Lower leg skin (tissue), 3 donors: ENCODE measurements at regions not wholly inside any gene's neighbourhood (a gene's known extent, or its start where the extent isn't known, plus 50 kb on each side); places are given as distances from the start of the nearest gene placed in this dataset.

Experiments used
- POLR2A ChIP-seq, 2 donors: fragments of 450-650 bp; IDR thresholded peaks; one replicate each; pipeline ENCODE4 v1.6.1; 2016 to 2017; ENCODE audit warnings: antibody characterized with exemption in 2 of 2, mild to moderate bottlenecking in 1 of 2, moderate library complexity in 1 of 2
- TF ChIP-seq, protein P1 (sequence below), 3 donors: fragments of 450-650 bp; IDR thresholded peaks; one replicate each; pipeline ENCODE4 v1.5.1; 2016; ENCODE audit warnings: antibody characterized with exemption in 3 of 3, mild to moderate bottlenecking in 3 of 3, moderate library complexity in 2 of 3

DNA sequence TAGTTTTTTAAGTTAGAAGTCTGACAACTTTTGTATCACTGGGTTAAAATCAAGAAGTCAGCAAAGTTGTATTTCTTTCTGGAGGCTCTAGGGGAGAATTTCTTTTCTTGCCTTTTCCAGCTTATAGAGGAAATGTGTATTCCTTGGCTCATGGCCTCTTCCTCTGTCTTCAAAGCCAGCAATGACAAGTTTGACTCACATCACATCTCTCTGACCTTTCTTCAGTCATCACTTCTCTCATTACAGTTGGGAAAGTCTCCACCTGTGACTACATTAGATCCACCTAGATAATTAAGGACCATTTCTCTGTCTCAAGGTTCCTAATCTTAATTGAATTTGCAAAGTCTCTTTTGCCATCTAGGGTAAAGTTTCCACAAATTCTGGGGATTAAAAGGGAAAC, 339.9 kb downstream of the TENT4A start:
- TF ChIP-seq POLR2A (IDR thresholded peaks at IDR 0.05), result no peak
- TF ChIP-seq, protein P1, sequence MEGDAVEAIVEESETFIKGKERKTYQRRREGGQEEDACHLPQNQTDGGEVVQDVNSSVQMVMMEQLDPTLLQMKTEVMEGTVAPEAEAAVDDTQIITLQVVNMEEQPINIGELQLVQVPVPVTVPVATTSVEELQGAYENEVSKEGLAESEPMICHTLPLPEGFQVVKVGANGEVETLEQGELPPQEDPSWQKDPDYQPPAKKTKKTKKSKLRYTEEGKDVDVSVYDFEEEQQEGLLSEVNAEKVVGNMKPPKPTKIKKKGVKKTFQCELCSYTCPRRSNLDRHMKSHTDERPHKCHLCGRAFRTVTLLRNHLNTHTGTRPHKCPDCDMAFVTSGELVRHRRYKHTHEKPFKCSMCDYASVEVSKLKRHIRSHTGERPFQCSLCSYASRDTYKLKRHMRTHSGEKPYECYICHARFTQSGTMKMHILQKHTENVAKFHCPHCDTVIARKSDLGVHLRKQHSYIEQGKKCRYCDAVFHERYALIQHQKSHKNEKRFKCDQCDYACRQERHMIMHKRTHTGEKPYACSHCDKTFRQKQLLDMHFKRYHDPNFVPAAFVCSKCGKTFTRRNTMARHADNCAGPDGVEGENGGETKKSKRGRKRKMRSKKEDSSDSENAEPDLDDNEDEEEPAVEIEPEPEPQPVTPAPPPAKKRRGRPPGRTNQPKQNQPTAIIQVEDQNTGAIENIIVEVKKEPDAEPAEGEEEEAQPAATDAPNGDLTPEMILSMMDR (IDR thresholded peaks at IDR 0.05), result no peak
